ENCODE measurements at regions not wholly inside any gene's neighbourhood (a gene's known extent, or its start where the extent isn't known, plus 50 kb on each side); places are given as distances from the start of the nearest gene placed in this dataset.

DNA sequence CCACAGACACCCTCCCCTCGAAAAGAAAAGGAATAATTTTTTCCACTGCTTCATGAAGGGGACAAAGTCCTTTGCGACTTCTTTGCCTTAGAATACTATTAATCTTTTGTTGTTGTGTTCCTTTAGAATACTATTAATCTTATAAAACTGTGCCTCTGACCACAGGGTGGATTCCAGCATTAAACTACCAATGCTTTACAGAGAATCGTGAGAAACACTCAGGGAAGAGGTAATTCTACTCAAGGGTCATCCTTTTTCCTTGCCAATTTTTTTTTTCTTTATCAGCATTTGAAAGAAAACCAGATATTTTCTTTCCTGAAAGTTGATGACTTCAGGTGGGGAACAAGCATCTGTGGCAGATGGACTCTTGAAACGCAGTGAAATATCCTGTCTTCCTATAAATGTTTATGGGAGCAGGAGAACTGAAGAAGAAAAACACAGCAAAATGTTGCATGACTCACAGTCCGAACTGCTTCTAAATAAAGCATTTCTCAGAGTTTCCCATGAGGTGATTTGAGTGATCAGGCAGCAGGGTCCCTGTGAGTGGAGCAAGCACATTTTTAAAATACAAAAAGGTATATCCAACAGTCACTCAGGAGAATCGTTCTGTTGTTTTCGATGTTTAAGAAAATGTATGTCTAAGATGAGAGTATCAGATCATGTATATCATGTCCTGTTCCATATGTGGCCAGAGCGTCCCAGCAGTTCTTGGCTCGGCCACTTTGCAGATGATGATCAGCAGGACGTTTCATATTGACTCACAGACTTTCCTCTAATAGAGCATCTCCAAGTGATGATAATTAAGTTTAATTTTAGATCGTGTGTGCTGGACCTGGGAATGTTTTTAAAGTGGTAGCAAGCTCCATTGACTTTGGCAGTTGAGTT is 154.2 kb upstream of the RUNX1 start:
- Histone ChIP-seq H3K9me3 (ENCODE audit: insufficient read depth, low read depth, low read length) (no peaks in the 10 kb centered on the region), H3K27me3 (ENCODE audit: insufficient read depth, low read length, poor library complexity, severe bottlenecking) (no peaks in the 10 kb centered on the region), H3K4me3 (ENCODE audit: low read length, poor library complexity, severe bottlenecking) (no peak overlapping the region), H3F3A (ENCODE audit: low read depth) (no peaks in the 10 kb centered on the region), H3K79me2 (ENCODE audit: insufficient read depth, low read length) (no peaks in the 10 kb centered on the region), H3K9me2 (replicated peaks; ENCODE audit: low read depth, low read length) (no peaks in the 10 kb centered on the region), H3K4me2 (ENCODE audit: low read depth, low read length, poor library complexity, severe bottlenecking) (no peak overlapping the region), H3K36me3 (ENCODE audit: insufficient read depth, low read length) (no peaks in the 10 kb centered on the region), H3K9ac (ENCODE audit: low read depth, low read length, poor library complexity, severe bottlenecking) (no peak overlapping the region), H4K20me1 (ENCODE audit: insufficient read depth, low read length, poor library complexity, severe bottlenecking) (no peaks in the 10 kb centered on the region), H3K4me1 (ENCODE audit: insufficient read depth, low read length, poor library complexity, severe bottlenecking) (peaks cover 7% of the 10 kb centered on the region), H2AFZ (ENCODE audit: low read length) (no peak overlapping the region)
- TF ChIP-seq, protein P1, sequence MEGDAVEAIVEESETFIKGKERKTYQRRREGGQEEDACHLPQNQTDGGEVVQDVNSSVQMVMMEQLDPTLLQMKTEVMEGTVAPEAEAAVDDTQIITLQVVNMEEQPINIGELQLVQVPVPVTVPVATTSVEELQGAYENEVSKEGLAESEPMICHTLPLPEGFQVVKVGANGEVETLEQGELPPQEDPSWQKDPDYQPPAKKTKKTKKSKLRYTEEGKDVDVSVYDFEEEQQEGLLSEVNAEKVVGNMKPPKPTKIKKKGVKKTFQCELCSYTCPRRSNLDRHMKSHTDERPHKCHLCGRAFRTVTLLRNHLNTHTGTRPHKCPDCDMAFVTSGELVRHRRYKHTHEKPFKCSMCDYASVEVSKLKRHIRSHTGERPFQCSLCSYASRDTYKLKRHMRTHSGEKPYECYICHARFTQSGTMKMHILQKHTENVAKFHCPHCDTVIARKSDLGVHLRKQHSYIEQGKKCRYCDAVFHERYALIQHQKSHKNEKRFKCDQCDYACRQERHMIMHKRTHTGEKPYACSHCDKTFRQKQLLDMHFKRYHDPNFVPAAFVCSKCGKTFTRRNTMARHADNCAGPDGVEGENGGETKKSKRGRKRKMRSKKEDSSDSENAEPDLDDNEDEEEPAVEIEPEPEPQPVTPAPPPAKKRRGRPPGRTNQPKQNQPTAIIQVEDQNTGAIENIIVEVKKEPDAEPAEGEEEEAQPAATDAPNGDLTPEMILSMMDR (conservative IDR thresholded peaks at IDR 0.05; ENCODE audit: low read length), result no peak
- no peak for TF ChIP-seq EZH2phosphoT487 (IDR thresholded peaks at IDR 0.05; ENCODE audit: borderline replicate concordance)

DNA sequence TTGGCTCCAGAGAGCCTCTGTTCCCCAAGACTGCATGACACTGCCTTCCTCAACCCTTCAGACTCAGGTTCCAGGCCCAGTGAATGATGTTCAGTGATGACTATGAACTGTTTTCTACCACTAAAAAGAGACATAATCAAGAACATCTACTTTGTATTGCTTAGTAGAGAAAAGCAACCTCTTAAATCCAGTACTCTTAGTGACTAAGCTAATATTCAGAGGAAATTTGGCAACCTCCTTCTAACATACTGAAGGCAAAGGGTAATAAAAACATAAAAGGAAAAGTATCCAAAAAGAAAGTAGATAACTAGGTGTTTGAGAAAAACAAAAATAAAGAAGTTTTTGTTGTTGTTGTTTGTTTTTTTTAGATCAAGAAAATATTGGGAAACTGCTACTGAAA is 153.3 kb upstream of the RUNX1 start:
- Histone ChIP-seq H3K9ac (ENCODE audit: low read depth, low read length, poor library complexity, severe bottlenecking) (no peak overlapping the region), H2AFZ (ENCODE audit: low read length) (no peak overlapping the region), H3K4me1 (ENCODE audit: insufficient read depth, low read length, poor library complexity, severe bottlenecking) (peaks cover 7% of the 10 kb centered on the region), H3K9me2 (replicated peaks; ENCODE audit: low read depth, low read length) (no peaks in the 10 kb centered on the region), H3K4me3 (ENCODE audit: low read length, poor library complexity, severe bottlenecking) (no peak overlapping the region), H4K20me1 (ENCODE audit: insufficient read depth, low read length, poor library complexity, severe bottlenecking) (no peaks in the 10 kb centered on the region), H3K36me3 (ENCODE audit: insufficient read depth, low read length) (no peaks in the 10 kb centered on the region), H3F3A (ENCODE audit: low read depth) (no peaks in the 10 kb centered on the region), H3K79me2 (ENCODE audit: insufficient read depth, low read length) (no peaks in the 10 kb centered on the region), H3K4me2 (ENCODE audit: low read depth, low read length, poor library complexity, severe bottlenecking) (no peak overlapping the region), H3K9me3 (ENCODE audit: insufficient read depth, low read depth, low read length) (no peaks in the 10 kb centered on the region), H3K27me3 (ENCODE audit: insufficient read depth, low read length, poor library complexity, severe bottlenecking) (no peaks in the 10 kb centered on the region)
- TF ChIP-seq EZH2phosphoT487 (IDR thresholded peaks at IDR 0.05; ENCODE audit: borderline replicate concordance), result no peak
- TF ChIP-seq, protein P1 (conservative IDR thresholded peaks at IDR 0.05; ENCODE audit: low read length), result no peak

DNA sequence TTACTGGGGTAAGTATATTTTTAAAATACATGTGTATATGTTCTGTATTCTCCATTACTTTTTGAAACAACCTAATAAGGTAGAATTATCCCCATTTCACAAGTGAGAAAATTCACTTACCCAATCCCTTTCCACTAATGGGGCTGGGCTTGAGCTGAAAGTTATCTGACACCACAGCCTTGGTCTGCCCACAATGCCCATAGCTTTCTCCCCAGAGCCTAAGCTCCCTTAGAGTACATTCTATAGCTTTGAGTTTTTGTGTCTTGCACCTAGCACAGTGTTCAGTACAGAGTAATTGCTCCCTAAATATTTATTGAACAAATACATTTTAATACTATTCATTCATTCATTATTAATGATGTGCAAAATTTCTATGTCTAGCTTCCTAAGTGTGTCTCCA is 152.7 kb upstream of the RUNX1 start:
- Histone ChIP-seq H3K27me3 (ENCODE audit: insufficient read depth, low read length, poor library complexity, severe bottlenecking) (no peaks in the 10 kb centered on the region), H3K4me3 (ENCODE audit: low read length, poor library complexity, severe bottlenecking) (no peak overlapping the region), H3K9ac (ENCODE audit: low read depth, low read length, poor library complexity, severe bottlenecking) (no peak overlapping the region), H3K9me3 (ENCODE audit: insufficient read depth, low read depth, low read length) (no peaks in the 10 kb centered on the region), H3K4me2 (ENCODE audit: low read depth, low read length, poor library complexity, severe bottlenecking) (no peak overlapping the region), H3K36me3 (ENCODE audit: insufficient read depth, low read length) (no peaks in the 10 kb centered on the region), H4K20me1 (ENCODE audit: insufficient read depth, low read length, poor library complexity, severe bottlenecking) (no peaks in the 10 kb centered on the region), H3F3A (ENCODE audit: low read depth) (no peaks in the 10 kb centered on the region), H2AFZ (ENCODE audit: low read length) (no peak overlapping the region), H3K9me2 (replicated peaks; ENCODE audit: low read depth, low read length) (no peaks in the 10 kb centered on the region), H3K4me1 (ENCODE audit: insufficient read depth, low read length, poor library complexity, severe bottlenecking) (peaks cover 7% of the 10 kb centered on the region), H3K79me2 (ENCODE audit: insufficient read depth, low read length) (no peaks in the 10 kb centered on the region)
- no peak for TF ChIP-seq EZH2phosphoT487 (IDR thresholded peaks at IDR 0.05; ENCODE audit: borderline replicate concordance)
- TF ChIP-seq, protein P1 (conservative IDR thresholded peaks at IDR 0.05; ENCODE audit: low read length), result no peak
